Pancreas (tissue), 10 donors: ENCODE measurements at regions not wholly inside any gene's neighbourhood (a gene's known extent, or its start where the extent isn't known, plus 50 kb on each side); places are given as distances from the start of the nearest gene placed in this dataset.
"Not testable (repeated sequence)": the region's sequence is repeated elsewhere in the genome, so short reads cannot be mapped to it uniquely, and the experiment has no call there.

Source experiments
- ATAC-seq, 4 donors: fragments of 200-7000 bp; cut with Tn5 transposase; one replicate each; pipeline versions ENCODE4 v1.8.0 to v1.9.1; 2020; ENCODE audit warnings: mild to moderate bottlenecking in 4 of 4, moderate library complexity in 4 of 4
- DNase-seq, 6 donors: peaks; one replicate each; pipeline ENCODE4 v3.0.0-alpha.2; 2020
- FAIRE-seq: peaks from 2 replicates; lab custom pipeline; 2012; peaks lifted over from hg19 to GRCh38; lab: Jason Lieb, UNC
- H3K27ac ChIP-seq, 4 donors: fragments of 200-600 bp; sonication (generic); 1 replicate in 3 of 4; 2 replicates in 1 of 4; pipeline versions ENCODE4 v1.5.0 to v1.8.0; 2020
- H3K27me3 ChIP-seq, 4 donors: fragments of 200-600 bp; one replicate each; pipeline ENCODE4 v1.8.0; 2021
- H3K36me3 ChIP-seq, 3 donors: fragments of 200-600 bp; sonication (generic) in 1 of 3; one replicate each; pipeline versions ENCODE4 v1.5.0 to v1.8.0; 2020 to 2021
- H3K4me1 ChIP-seq, 3 donors: fragments of 200-600 bp; one replicate each; pipeline ENCODE4 v1.8.0; 2021
- H3K4me3 ChIP-seq, 4 donors: fragments of 200-600 bp; sonication (generic) in 2 of 4; one replicate each; pipeline versions ENCODE4 v1.5.0 to v1.8.0; 2020 to 2021
- H3K9me3 ChIP-seq, 4 donors: fragments of 200-600 bp; one replicate each; pipeline ENCODE4 v1.8.0; 2021
- WGBS, 2 donors: extraction: QIAGEN DNeasy Blood & Tissue Kit; methylation state at CpG; one replicate each; pipeline ENCODE4 v1.1.7; 2013; 5-methylcytosine and 5-hydroxymethylcytosine counted together
- intact Hi-C, 3 donors: fragments of 100-400 bp; cut with DNase I; formaldehyde crosslinking; loops; one replicate each; pipeline versions ENCODE4 v1.11.1 to v1.14.2; 2022
- TF ChIP-seq, protein P1 (sequence below), 4 donors: fragments of 200-600 bp; sonication (generic) in 3 of 4; IDR thresholded peaks; one replicate each; pipeline versions ENCODE4 v1.5.0 to v1.8.0; 2021; ENCODE audit warnings: antibody characterized with exemption in 4 of 4
- donor health status: healthy with polysubstance abuse.
- donor health status: DM: no; HTN: no; CAD: no; lungs with moderate emphysema.
- donor health status: DM: no; HTN: no; CAD: no.
- donor health status: control.
- donor health status: control.
- donor health status: Bipolar disorder and iron deficiency.
- donor health status: DM: yes; HTN: yes; CAD: no.
- donor health status: DM: no; HTN: no; CAD: no.
- donor health status: DM: no; HTN: no; CAD: no.
- donor health status: DM: yes; HTN: yes; CAD: no.

DNA sequence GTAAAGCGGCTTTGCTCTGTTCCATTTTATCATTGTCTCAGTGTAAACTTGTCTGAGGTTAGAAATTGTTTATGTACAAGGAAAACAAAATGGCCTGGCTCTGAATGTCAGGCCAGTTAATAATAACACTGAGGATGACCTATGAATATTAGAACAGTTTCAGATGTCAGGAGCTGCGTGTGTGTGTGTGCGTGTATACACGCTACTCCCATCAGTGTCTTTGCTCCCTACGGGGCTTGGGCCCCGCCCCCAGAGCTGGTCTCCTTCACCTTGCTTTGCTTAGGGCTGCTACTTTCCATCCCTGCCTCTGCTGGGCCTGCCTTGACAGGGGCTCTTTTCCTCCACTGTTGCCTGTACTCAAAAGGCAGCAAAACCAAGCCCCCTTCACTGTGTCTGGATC is 142.3 kb upstream of the BET1 start:
- no peak overlapping the region for H3K4me3 ChIP-seq
- H3K27ac ChIP-seq: no peak overlapping the region
- no peaks in the 10 kb centered on the region for H3K36me3 ChIP-seq
- intact Hi-C loops: no loop called here
- 83 to 86% methylated on average over 6 of the region's 6 CpGs for WGBS, 2 donors
- no peak for ATAC-seq
- no peaks in the 10 kb centered on the region for H3K4me1 ChIP-seq
- no peaks in the 10 kb centered on the region for H3K27me3 ChIP-seq
- TF ChIP-seq, protein P1, sequence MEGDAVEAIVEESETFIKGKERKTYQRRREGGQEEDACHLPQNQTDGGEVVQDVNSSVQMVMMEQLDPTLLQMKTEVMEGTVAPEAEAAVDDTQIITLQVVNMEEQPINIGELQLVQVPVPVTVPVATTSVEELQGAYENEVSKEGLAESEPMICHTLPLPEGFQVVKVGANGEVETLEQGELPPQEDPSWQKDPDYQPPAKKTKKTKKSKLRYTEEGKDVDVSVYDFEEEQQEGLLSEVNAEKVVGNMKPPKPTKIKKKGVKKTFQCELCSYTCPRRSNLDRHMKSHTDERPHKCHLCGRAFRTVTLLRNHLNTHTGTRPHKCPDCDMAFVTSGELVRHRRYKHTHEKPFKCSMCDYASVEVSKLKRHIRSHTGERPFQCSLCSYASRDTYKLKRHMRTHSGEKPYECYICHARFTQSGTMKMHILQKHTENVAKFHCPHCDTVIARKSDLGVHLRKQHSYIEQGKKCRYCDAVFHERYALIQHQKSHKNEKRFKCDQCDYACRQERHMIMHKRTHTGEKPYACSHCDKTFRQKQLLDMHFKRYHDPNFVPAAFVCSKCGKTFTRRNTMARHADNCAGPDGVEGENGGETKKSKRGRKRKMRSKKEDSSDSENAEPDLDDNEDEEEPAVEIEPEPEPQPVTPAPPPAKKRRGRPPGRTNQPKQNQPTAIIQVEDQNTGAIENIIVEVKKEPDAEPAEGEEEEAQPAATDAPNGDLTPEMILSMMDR (IDR thresholded peaks at IDR 0.05): no peak
- no peak for FAIRE-seq
- H3K9me3 ChIP-seq: no peaks in the 10 kb centered on the region
- peak in 1 of 6 donors; percentile 10 for DNase-seq

DNA sequence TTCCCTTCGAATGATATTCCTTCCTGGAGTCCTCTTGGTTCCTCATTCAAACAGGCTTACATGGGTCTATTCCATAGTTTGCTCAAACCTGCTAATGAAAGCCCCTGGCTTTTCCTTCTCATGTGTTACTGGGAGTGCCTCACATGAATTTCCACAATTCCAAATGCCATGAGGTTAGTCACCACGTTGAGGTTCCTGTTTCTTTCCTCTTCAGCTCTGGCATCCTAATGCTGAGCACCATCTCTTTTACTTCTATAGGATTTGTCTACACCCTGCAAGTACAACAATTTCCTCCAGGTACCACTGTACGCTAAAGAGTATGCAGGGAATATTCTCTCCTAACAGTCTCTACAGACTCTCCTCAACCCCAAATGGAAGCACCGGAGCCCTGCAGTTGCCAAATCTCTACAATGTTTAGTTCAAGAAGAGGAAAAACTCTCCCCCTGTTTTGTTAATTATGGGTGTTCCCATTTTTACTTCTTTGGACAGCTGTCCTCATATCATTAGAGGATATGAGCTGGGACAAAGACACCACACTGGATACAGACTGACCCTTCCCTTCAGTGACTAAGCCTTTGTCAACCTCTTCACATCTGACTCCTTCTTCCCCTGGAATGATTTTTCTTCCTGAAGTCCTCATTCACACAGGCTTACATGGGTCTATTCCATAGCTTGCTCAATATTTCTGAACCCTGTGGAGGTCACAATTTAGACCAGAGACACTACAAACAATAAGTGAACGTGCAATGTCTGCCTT is 145.8 kb upstream of the BET1 start:
- ATAC-seq (no peak), DNase-seq (no peak), FAIRE-seq (no peak)
- Histone ChIP-seq H3K9me3 (no peaks in the 10 kb centered on the region), H3K27ac (no peak overlapping the region), H3K4me3 (no peak overlapping the region), H3K4me1 (no peaks in the 10 kb centered on the region), H3K36me3 (no peaks in the 10 kb centered on the region), H3K27me3 (no peaks in the 10 kb centered on the region)
- TF ChIP-seq, protein P1 (IDR thresholded peaks at IDR 0.05): no peak
- intact Hi-C loops: no loop called here
- WGBS, 2 donors: 71 to 77% methylated on average over 5 of the region's 5 CpGs

DNA sequence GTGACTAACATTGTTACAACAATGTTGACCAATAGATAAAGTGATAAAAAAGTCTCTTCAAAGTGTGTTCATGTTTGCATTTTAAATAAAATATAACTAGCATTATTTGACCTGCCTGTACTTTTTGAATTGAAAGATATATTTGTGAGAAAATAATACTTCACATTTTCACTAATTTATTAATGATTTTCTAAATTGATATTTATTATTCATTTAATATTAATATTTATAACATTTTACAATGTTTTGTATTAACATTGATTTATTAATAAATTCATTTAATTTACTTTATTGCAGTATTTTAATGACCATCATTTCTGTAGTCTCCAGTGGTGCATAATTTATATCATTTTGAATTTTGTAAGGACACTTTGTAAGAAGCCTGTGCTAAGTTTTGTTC is 150.0 kb upstream of the BET1 start:
- TF ChIP-seq, protein P1 (IDR thresholded peaks at IDR 0.05): no peak

DNA sequence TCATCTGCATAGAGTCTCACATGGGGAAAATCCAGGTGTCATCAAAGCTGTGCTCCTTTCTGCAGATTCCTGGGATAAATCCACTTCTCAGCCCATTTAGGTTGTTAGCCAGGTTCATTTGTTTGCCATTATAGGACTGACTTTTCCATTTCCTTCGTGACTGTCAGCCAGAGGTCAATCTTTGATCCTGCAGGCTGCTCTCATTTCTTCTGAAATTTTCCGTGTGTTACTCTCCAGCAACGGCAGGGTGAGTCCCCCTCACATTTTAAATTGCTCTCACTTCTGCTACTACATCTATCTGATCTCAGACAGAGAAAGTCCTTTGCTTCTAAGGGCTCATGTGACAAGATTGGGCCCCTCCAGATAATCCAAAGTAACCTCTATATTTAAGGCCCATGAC is 150.7 kb upstream of the BET1 start:
- no peak for FAIRE-seq
- WGBS, 2 donors: 55 to 57% methylated on average over 3 of the region's 3 CpGs
- no peak overlapping the region for H3K27ac ChIP-seq
- no peaks in the 10 kb centered on the region for H3K4me1 ChIP-seq
- no peak for DNase-seq
- H3K9me3 ChIP-seq: no peaks in the 10 kb centered on the region
- no peak for ATAC-seq
- intact Hi-C loops: no loop called here
- no peaks in the 10 kb centered on the region for H3K27me3 ChIP-seq
- H3K4me3 ChIP-seq: no peak overlapping the region
- no peaks in the 10 kb centered on the region for H3K36me3 ChIP-seq
- TF ChIP-seq, protein P1 (IDR thresholded peaks at IDR 0.05): no peak

More for the DNA sequence above, 150.0 kb upstream of the BET1 start:
- ATAC-seq: no peak
- Histone ChIP-seq H3K9me3 (no peaks in the 10 kb centered on the region), H3K4me1 (no peaks in the 10 kb centered on the region), H3K27ac (no peak overlapping the region), H3K4me3 (no peak overlapping the region), H3K27me3 (no peaks in the 10 kb centered on the region), H3K36me3 (no peaks in the 10 kb centered on the region)
- no peak for DNase-seq
- peak; percentile 80 for FAIRE-seq
- intact Hi-C loops: no loop called here

DNA sequence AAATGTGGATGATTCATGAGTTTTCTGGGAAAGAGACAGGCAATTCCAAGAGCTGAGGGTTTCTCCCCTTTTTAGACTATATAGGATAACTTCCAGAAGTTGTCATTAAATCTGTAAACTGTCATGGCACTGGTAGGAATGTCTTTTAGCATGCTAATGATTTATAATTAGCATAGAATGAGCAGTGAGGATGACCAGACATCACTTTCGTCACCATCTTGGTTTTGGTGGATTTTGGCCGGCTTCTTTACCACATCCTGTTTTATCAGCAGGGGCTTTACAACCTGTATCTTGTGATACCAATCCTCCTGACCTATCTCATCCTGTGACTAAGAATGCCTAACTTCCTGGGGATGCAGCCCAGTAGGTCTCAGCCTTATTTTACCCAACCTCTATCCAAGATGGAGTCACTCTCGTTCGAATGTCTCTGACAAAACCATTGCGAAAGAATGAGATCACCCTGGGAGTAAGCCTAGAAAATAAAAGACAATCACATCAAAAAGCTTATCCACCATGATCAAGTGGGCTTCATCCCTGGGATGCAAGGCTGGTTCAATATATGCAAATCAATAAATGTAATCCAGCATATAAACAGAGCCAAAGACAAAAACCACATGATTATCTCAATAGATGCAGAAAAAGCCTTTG is 153.6 kb upstream of the BET1 start:
- DNase-seq, H3K36me3 ChIP-seq, H3K4me3 ChIP-seq, FAIRE-seq, H3K27ac ChIP-seq, H3K9me3 ChIP-seq, H3K27me3 ChIP-seq, ATAC-seq, intact Hi-C loops, H3K4me1 ChIP-seq: not testable (repeated sequence)
- 82 to 85% methylated on average over 5 of the region's 5 CpGs for WGBS, 2 donors
